ENCODE measurements at regions not wholly inside any gene's neighbourhood (a gene's known extent, or its start where the extent isn't known, plus 50 kb on each side); places are given as distances from the start of the nearest gene placed in this dataset.

DNA sequence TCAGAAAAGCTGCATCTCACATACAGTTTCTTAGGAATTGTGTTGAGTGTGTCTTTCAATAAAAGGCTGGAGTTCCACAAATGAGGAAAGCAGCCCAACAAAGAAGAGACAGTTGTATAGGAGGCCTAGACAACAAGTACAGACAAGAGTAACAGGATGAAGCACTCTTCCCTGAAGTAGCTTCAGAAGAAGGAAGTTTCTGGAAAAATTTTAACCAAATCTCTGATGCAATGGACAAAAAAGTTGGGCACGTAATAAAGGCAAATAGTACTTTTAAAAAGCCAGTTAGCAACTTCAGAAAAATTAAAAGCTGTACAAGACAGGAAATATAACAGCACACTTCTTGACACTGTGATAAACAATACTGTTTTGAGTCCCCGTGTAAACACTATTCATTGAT lies 134.1 kb upstream of the PLEKHG7 start:
- intact Hi-C loops (cut with DNase I) = loop anchor here (10.0 kb wide), 1 partner anchor 64 kb away; no protein-coding TSS in a partner anchor
- Histone ChIP-seq H3K9ac (ENCODE audit: low read depth in 2 of 2, low read length in 2 of 2) (no peak overlapping the region), H3K27ac (no peak overlapping the region), H3K36me3 (no peaks in the 10 kb centered on the region), H3K4me3 (no peak overlapping the region), H3K9me3 (no peaks in the 10 kb centered on the region), H3K27me3 (no peaks in the 10 kb centered on the region), H3K4me1 (no peaks in the 10 kb centered on the region)
- TF ChIP-seq, protein P1, sequence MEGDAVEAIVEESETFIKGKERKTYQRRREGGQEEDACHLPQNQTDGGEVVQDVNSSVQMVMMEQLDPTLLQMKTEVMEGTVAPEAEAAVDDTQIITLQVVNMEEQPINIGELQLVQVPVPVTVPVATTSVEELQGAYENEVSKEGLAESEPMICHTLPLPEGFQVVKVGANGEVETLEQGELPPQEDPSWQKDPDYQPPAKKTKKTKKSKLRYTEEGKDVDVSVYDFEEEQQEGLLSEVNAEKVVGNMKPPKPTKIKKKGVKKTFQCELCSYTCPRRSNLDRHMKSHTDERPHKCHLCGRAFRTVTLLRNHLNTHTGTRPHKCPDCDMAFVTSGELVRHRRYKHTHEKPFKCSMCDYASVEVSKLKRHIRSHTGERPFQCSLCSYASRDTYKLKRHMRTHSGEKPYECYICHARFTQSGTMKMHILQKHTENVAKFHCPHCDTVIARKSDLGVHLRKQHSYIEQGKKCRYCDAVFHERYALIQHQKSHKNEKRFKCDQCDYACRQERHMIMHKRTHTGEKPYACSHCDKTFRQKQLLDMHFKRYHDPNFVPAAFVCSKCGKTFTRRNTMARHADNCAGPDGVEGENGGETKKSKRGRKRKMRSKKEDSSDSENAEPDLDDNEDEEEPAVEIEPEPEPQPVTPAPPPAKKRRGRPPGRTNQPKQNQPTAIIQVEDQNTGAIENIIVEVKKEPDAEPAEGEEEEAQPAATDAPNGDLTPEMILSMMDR (IDR thresholded peaks at IDR 0.05) = no peak
- DNase-seq = no peak

DNA sequence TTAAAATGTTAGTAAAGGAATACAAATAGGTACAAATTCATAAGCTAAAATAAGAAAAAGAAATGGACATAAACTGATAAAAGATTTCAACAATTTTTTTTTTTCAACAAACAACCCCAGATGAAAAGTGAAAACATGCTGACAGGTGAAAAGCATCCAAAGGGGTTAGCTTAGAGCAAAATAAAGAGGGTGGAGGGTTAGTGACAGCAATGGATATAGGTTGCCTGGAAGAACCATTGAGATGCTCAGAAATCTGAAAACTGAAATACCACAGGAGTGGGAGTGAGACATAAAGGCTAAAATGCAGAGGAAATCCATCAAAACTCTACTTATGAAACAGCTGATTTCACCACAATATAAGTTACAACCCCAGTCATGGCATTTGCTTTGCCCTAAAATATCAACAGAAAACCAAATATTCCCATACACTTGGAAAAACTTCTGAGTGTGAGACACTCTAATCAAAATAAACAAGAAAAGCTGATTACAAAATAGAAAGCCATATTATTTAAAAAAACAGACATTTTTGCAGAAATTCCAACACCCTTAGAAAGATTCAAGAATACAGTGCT lies 136.3 kb upstream of the PLEKHG7 start:
- Histone ChIP-seq H3K4me3 (no peak overlapping the region), H3K9ac (ENCODE audit: low read depth in 2 of 2, low read length in 2 of 2) (no peak overlapping the region), H3K4me1 (no peaks in the 10 kb centered on the region), H3K27me3 (no peaks in the 10 kb centered on the region), H3K27ac (no peak overlapping the region), H3K9me3 (no peaks in the 10 kb centered on the region), H3K36me3 (no peaks in the 10 kb centered on the region)
- no peak for DNase-seq
- intact Hi-C loops (cut with DNase I) = loop anchor here (10.0 kb wide), 1 partner anchor 62 kb away; no protein-coding TSS in a partner anchor
- TF ChIP-seq, protein P1 (IDR thresholded peaks at IDR 0.05) = no peak

DNA sequence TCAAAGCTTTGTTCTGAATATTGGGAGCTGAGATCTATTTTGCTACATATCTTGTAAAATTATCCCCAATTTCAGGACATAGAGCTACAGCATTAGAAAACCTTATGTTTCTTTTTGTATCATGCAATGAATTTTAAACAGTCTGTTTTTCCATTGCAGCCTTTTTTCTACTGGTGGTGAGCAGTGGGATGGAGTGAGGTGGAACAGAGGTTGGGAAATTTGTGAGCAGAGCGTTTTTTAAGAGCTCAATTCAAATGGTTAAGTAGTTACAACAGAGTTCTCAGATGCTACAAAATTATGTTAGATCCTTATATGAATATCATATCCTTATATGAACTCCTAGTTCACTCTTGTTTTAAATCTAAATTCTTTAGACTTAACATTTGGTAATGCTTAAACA lies 139.0 kb upstream of the PLEKHG7 start:
- no peaks in the 10 kb centered on the region for H3K36me3 ChIP-seq
- TF ChIP-seq, protein P1 (IDR thresholded peaks at IDR 0.05) = no peak
- no peaks in the 10 kb centered on the region for H3K4me1 ChIP-seq
- no peak for DNase-seq
- H3K27ac ChIP-seq = no peak overlapping the region
- intact Hi-C loops (cut with DNase I) = loop anchor here (5.0 to 10.0 kb wide), 2 partner anchors 59 to 417 kb away; partner anchors contain the start of gene BTG1
- H3K9me3 ChIP-seq = no peaks in the 10 kb centered on the region
- H3K4me3 ChIP-seq = no peak overlapping the region
- no peak overlapping the region for H3K9ac ChIP-seq (ENCODE audit: low read depth in 2 of 2, low read length in 2 of 2)
- H3K27me3 ChIP-seq = no peaks in the 10 kb centered on the region

DNA sequence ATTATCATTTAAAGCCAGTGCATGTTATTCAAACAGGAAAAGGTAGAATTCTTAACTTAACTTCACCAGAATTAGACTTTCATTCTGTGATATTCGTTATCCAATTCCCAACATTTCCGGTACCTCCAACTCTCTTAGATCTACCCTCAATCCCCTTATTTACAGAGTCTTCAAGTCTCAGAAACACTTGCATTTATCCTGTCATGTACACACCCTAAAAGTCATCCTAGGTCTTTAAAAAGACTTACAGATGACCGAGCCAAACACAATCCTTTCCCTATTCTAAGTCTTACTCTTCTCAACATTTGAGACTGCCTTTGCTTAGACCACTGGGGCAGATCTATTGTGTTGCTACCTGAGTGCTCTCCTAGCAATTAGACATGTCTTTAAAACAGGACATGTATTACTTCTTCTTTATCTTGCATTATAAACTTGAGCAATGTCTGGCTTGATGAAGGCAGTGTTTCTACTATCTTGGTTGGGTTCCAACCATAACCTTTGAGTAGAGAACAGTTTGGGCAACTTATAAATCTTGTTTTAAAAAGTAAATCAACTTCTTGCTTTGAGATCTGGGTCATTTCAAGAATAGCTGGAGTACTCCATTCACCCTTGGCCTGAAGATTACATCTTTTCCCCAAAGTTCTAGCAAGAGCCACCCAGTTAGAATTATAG lies 140.6 kb upstream of the PLEKHG7 start:
- TF ChIP-seq, protein P1 (IDR thresholded peaks at IDR 0.05) = no peak
- Histone ChIP-seq H3K4me3 (no peak overlapping the region), H3K9ac (ENCODE audit: low read depth in 2 of 2, low read length in 2 of 2) (no peak overlapping the region), H3K27ac (no peak overlapping the region), H3K4me1 (no peaks in the 10 kb centered on the region), H3K9me3 (no peaks in the 10 kb centered on the region), H3K27me3 (no peaks in the 10 kb centered on the region), H3K36me3 (no peaks in the 10 kb centered on the region)
- intact Hi-C loops (cut with DNase I) = loop anchor here (5.0 to 10.0 kb wide), 2 partner anchors 57 to 415 kb away; partner anchors contain the start of gene BTG1
- no peak for DNase-seq

DNA sequence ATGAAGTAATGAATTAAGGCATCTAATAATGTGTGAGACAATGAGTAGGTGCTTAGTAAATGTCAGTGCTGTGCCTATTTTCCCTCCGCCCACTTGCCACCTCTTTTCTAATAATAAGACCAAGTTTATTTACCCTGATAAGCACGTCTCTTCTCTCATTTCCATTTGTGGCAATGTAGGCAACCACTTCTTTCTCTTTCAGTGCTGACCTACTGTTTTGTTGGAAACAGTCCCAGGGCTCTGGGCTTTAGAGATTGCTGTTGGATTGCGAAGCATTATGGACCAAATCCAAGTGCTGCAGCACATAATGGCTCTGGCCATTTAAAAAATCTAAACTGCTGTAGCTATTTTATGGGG lies 141.3 kb upstream of the PLEKHG7 start:
- Histone ChIP-seq H3K4me1 (no peaks in the 10 kb centered on the region), H3K9ac (ENCODE audit: low read depth in 2 of 2, low read length in 2 of 2) (no peak overlapping the region), H3K4me3 (no peak overlapping the region), H3K27ac (no peak overlapping the region), H3K9me3 (no peaks in the 10 kb centered on the region), H3K36me3 (no peaks in the 10 kb centered on the region), H3K27me3 (no peaks in the 10 kb centered on the region)
- peak; percentile 40 for DNase-seq
- TF ChIP-seq, protein P1 (IDR thresholded peaks at IDR 0.05) = no peak
- intact Hi-C loops (cut with DNase I) = loop anchor here (5.0 to 10.0 kb wide), 2 partner anchors 57 to 414 kb away; partner anchors contain the start of gene BTG1

Measured in colonic mucosa (tissue), 4 donors.